ENCODE measurements at regions not wholly inside any gene's neighbourhood (a gene's known extent, or its start where the extent isn't known, plus 50 kb on each side); places are given as distances from the start of the nearest gene placed in this dataset.

DNA sequence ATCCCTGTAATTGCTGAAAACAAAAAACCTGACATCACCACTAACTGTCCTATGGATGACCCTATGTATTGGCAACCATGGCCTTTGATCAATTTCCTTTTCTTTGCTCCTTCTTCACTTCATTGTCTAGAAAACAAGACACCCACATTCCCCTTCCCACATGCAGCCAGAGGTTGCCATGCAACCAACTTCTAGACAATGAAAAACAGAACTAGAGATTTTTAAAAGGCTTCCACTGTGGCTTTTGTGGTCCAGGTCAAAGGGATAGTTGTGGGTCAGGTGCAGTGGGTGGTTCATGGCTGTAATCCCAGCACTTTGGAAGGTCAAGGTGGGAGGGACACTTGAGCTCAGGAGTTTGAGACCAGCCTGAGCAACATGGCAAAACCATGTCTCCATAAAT, 139.3 kb upstream of the DOK6 start:
- no peaks in the 10 kb centered on the region for H3K4me1 Mint-ChIP-seq
- no peak overlapping the region for H3K4me3 Mint-ChIP-seq
- ATAC-seq = no peak
- no peak for DNase-seq
- H3K36me3 Mint-ChIP-seq (ENCODE audit: low read depth) = no peaks in the 10 kb centered on the region
- CTCF ChIA-PET = no interaction called here
- H3K9me3 Mint-ChIP-seq (ENCODE audit: low read depth) = no peaks in the 10 kb centered on the region
- H3K27me3 Mint-ChIP-seq = no peaks in the 10 kb centered on the region
- H3K27ac Mint-ChIP-seq = no peak overlapping the region
- POLR2A ChIA-PET = no interaction called here
- intact Hi-C loops (cut with DNase I, micrococcal nuclease) = no loop called here

DNA sequence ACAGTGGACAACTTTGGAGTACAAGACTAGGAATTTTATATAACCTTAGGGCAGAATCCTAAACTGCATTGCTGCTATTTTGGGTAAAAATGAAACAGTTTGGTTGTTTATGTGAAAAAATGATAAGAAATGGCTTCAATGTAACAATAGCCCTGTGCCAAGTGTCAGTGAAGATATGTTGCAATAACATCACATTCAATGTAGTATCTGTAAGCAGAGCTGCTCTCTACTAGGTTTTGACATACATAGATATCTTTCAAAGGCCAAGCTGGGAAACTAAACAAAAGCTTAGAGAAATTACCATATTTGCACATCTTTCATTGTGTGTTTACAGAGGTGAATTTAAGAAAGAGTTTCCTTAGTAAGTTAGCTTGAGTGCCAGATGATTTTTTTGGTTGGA, 135.0 kb upstream of the DOK6 start:
- ChIA-PET CTCF (no interaction called here), POLR2A (no interaction called here)
- DNase-seq (no peak), ATAC-seq (no peak)
- Mint-ChIP-seq H3K4me1 (no peaks in the 10 kb centered on the region), H3K36me3 (ENCODE audit: low read depth) (no peaks in the 10 kb centered on the region), H3K27ac (no peak overlapping the region), H3K27me3 (no peaks in the 10 kb centered on the region), H3K4me3 (no peak overlapping the region), H3K9me3 (ENCODE audit: low read depth) (peaks cover 2% of the 10 kb centered on the region)
- intact Hi-C loops (cut with DNase I, micrococcal nuclease) = no loop called here

DNA sequence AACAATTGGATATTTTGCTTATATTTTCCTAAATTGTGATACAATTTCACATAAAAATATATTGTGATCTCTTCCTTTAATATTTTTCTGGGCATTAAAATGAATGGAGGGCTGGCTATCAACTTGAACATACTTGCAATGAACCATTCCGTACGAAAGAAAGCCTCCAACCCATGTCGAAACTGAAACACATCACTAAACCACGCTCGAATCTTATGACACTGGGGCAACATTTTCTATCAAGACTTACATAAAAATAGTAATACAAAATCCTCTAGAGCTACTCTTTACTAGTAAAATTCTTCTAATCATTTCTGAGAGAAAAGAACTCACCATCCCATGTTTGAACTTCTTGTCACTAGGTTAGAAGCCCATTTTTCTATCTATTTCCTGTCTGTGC, 132.8 kb upstream of the DOK6 start:
- no peak for DNase-seq
- CTCF ChIA-PET = no interaction called here
- POLR2A ChIA-PET = no interaction called here
- no peak overlapping the region for H3K4me3 Mint-ChIP-seq
- no peaks in the 10 kb centered on the region for H3K36me3 Mint-ChIP-seq (ENCODE audit: low read depth)
- no peaks in the 10 kb centered on the region for H3K27me3 Mint-ChIP-seq
- peaks cover 2% of the 10 kb centered on the region for H3K9me3 Mint-ChIP-seq (ENCODE audit: low read depth)
- intact Hi-C loops (cut with DNase I, micrococcal nuclease) = no loop called here
- no peaks in the 10 kb centered on the region for H3K4me1 Mint-ChIP-seq
- H3K27ac Mint-ChIP-seq = no peak overlapping the region
- no peak for ATAC-seq

DNA sequence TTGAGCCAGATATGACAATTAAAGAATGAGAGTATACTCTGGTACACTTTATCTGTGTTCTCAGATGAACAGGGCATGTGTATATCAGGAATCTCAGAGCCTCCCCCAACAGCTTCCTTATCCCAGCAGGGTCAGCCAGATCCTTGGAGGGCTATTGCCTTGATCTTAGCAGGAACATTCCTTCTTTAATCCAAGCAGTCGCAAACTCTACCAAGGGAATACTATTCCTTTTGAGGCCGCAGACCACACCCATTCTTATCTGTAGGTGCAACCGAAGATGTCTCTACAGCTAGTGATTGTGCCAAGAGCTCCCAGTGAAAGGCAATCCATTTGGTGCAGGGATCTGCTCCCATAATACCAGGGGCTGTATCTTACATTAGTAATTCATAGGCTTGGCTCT, 118.3 kb upstream of the DOK6 start:
- Mint-ChIP-seq H3K27me3 (peaks cover 2% of the 10 kb centered on the region), H3K4me3 (no peak overlapping the region), H3K4me1 (no peaks in the 10 kb centered on the region), H3K36me3 (ENCODE audit: low read depth) (no peaks in the 10 kb centered on the region), H3K9me3 (ENCODE audit: low read depth) (no peaks in the 10 kb centered on the region), H3K27ac (no peak overlapping the region)
- POLR2A ChIA-PET = no interaction called here
- ATAC-seq (no peak), DNase-seq (no peak)
- CTCF ChIA-PET = no interaction called here
- intact Hi-C loops (cut with DNase I, micrococcal nuclease) = no loop called here

DNA sequence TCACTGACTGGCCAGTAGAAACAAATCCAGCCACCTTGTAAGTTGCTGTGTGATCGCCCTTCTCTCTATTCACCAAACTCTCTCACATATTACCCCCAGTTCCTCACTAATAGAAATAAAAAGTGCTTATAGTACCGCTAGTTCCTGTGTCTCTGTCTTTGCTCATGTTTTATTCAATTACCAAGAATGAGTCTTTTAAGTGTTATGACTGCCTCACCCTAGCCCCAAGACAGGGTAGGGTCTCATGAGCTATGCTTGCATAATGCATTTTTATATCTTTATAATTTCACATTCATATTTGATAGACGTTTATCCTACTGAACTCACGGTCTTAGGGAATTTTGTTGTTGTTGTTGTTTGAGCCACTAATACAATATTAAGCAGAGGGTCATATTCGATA, 109.6 kb upstream of the DOK6 start:
- Mint-ChIP-seq H3K27me3 (peaks cover 2% of the 10 kb centered on the region), H3K36me3 (ENCODE audit: low read depth) (no peaks in the 10 kb centered on the region), H3K4me1 (no peaks in the 10 kb centered on the region), H3K9me3 (ENCODE audit: low read depth) (no peaks in the 10 kb centered on the region), H3K27ac (no peak overlapping the region), H3K4me3 (no peak overlapping the region)
- intact Hi-C loops (cut with DNase I, micrococcal nuclease) = no loop called here
- ChIA-PET POLR2A (no interaction called here), CTCF (no interaction called here)
- ATAC-seq (no peak), DNase-seq (no peak)

DNA sequence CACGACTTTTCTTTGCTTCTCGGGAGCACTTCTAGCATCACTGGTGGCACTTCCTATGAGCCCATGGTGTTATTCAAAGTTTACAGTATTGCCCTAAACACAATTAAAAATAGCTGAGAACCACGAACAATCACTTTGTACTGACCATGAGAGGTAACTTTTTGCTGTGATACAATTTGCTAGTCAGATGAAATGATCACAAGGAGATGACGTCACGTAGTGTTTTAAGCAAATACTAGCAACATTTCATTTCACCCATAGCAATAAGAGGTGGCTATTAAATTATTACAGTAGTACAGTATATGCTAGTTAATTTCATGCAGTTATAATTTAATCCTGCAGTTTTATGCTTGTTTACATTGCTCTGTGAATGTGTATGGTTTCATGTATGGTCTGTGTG, 108.9 kb upstream of the DOK6 start:
- CTCF ChIA-PET = no interaction called here
- H3K4me3 Mint-ChIP-seq = no peak overlapping the region
- ATAC-seq = no peak
- peaks cover 2% of the 10 kb centered on the region for H3K27me3 Mint-ChIP-seq
- H3K36me3 Mint-ChIP-seq (ENCODE audit: low read depth) = no peaks in the 10 kb centered on the region
- DNase-seq = no peak
- H3K9me3 Mint-ChIP-seq (ENCODE audit: low read depth) = no peaks in the 10 kb centered on the region
- intact Hi-C loops (cut with DNase I, micrococcal nuclease) = no loop called here
- no peaks in the 10 kb centered on the region for H3K4me1 Mint-ChIP-seq
- no peak overlapping the region for H3K27ac Mint-ChIP-seq
- POLR2A ChIA-PET = no interaction called here

DNA sequence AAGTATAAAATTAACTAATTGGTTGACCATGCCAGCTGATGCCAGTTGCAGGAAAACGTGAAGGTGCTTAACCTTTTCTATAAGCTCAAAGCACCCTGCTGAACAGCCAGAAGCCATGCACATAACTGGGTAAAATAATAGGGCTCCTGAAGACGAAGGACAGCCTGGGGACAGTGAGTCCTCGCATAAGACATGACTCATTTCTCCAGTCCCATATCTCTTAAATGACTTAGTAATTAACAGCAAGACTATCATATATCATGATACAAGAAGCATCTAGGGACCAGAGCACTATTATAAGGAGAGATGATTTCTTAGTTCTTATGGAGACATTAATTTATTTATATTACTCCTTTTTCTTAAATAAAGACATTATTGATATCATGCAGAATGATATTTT, 100.5 kb upstream of the DOK6 start:
- no peak overlapping the region for H3K4me3 Mint-ChIP-seq
- no peaks in the 10 kb centered on the region for H3K4me1 Mint-ChIP-seq
- POLR2A ChIA-PET = no interaction called here
- ATAC-seq (no peak), DNase-seq (no peak)
- intact Hi-C loops (cut with DNase I, micrococcal nuclease) = no loop called here
- no peaks in the 10 kb centered on the region for H3K36me3 Mint-ChIP-seq (ENCODE audit: low read depth)
- CTCF ChIA-PET = no interaction called here
- no peak overlapping the region for H3K27ac Mint-ChIP-seq
- peaks cover 2% of the 10 kb centered on the region for H3K9me3 Mint-ChIP-seq (ENCODE audit: low read depth)
- peaks cover 5% of the 10 kb centered on the region for H3K27me3 Mint-ChIP-seq

DNA sequence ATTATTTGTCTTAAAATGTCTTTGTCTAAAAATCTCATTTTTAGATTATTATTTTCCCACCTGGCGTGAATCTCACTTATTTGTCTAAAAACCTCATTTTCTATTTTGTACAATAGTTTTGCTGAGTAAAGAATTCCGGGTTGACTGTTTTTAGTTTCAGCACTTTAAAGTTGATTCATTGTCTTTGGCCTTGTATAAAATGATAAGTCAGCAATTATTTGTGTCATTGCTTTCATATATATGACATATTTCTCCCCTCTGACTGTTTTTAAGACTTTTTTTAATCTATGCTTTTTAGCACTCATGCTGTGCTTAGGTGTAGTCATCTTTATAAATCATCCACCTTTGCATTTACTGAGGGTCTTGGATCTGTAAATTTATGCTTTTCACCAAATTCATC, 92.1 kb upstream of the DOK6 start:
- Mint-ChIP-seq H3K4me3 (no peak overlapping the region), H3K4me1 (no peaks in the 10 kb centered on the region), H3K27me3 (no peaks in the 10 kb centered on the region), H3K36me3 (ENCODE audit: low read depth) (no peaks in the 10 kb centered on the region), H3K9me3 (ENCODE audit: low read depth) (peaks cover 2% of the 10 kb centered on the region), H3K27ac (no peak overlapping the region)
- ATAC-seq (no peak), DNase-seq (no peak)
- POLR2A ChIA-PET = no interaction called here
- intact Hi-C loops (cut with DNase I, micrococcal nuclease) = no loop called here
- CTCF ChIA-PET = no interaction called here

DNA sequence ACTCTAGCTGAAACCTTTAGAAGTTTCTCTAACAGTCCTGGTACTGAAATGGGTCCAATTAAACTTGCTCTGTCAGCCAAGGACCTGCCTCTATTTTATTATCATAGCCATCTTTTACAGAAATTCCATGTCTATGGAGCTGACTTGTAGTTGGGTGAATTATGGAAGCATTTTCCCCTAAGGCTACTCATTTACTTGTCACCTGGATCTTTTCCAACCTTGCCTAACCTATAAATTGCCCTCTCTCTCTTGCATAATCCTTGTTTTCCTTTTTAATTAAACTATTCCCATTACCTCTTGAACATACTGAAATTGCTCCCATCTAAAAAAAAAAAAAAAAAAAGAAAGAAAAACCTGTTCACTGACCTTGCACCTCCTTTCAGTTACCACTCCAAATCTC, 74.6 kb upstream of the DOK6 start:
- Mint-ChIP-seq H3K9me3 (ENCODE audit: low read depth) (peaks cover 3% of the 10 kb centered on the region), H3K27ac (no peak overlapping the region), H3K4me1 (no peaks in the 10 kb centered on the region), H3K4me3 (no peak overlapping the region), H3K36me3 (ENCODE audit: low read depth) (no peaks in the 10 kb centered on the region), H3K27me3 (peaks cover 7% of the 10 kb centered on the region)
- ATAC-seq (no peak), DNase-seq (no peak)
- POLR2A ChIA-PET = no interaction called here
- CTCF ChIA-PET = no interaction called here
- intact Hi-C loops (cut with DNase I, micrococcal nuclease) = no loop called here

- no peaks in the 10 kb centered on the region for H3K36me3 Mint-ChIP-seq (ENCODE audit: low read depth)
- no peaks in the 10 kb centered on the region for H3K4me1 Mint-ChIP-seq
- peaks cover 3% of the 10 kb centered on the region for H3K9me3 Mint-ChIP-seq (ENCODE audit: low read depth)
- ATAC-seq (no peak), DNase-seq (no peak)
- POLR2A ChIA-PET = no interaction called here
- H3K27ac Mint-ChIP-seq = no peak overlapping the region
- intact Hi-C loops (cut with DNase I, micrococcal nuclease) = no loop called here
- no peak overlapping the region for H3K4me3 Mint-ChIP-seq
- H3K27me3 Mint-ChIP-seq = peaks cover 5% of the 10 kb centered on the region
- CTCF ChIA-PET = no interaction called here
Measured at GRCh38 chr18:69328086-69328485, 72.6 kb upstream of the DOK6 start.

GRCh38 chr18:69330385-69331005, 70.2 kb upstream of the DOK6 start:
- Mint-ChIP-seq H3K4me3 (no peak overlapping the region), H3K27ac (no peak overlapping the region), H3K9me3 (ENCODE audit: low read depth) (peaks cover 3% of the 10 kb centered on the region), H3K4me1 (no peaks in the 10 kb centered on the region), H3K27me3 (peaks cover 5% of the 10 kb centered on the region), H3K36me3 (ENCODE audit: low read depth) (no peaks in the 10 kb centered on the region)
- ChIA-PET POLR2A (no interaction called here), CTCF (no interaction called here)
- no peak for ATAC-seq
- intact Hi-C loops (cut with DNase I, micrococcal nuclease) = no loop called here
- DNase-seq = no peak

DNA sequence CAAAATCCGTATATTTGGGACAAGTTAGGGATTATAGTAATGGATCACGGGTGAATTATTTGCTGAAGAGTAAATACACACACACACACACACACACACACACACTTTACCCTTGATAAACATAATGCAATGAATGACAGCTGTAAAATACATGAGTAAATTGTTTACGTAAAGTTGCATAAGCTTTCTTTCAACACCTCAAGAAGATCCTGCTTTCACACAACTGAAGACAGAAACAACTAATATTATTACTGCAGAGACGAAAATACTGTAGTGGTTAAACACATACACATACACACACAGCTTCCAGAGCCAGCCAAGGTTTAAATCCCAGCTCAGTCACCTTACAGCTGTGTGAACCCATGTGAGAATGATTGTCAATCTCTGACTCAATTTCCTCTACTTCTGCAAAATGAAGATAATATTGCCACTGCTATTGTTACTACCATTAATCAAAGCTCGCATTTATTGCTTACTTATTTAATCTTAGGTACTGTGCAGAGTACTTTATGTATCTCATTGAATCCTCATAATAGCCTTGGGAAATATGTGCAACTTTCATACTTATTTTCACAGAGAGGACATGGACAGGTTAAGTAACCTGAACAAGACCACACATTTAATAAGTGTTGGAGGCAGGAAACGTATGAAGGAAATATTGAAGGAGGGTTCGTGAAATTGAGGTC, 50.6 kb upstream of the DOK6 start:
- H3K4me3 Mint-ChIP-seq = no peak overlapping the region
- peaks cover 3% of the 10 kb centered on the region for H3K27me3 Mint-ChIP-seq
- no peaks in the 10 kb centered on the region for H3K9me3 Mint-ChIP-seq (ENCODE audit: low read depth)
- H3K27ac Mint-ChIP-seq = no peak overlapping the region
- DNase-seq = no peak
- H3K36me3 Mint-ChIP-seq (ENCODE audit: low read depth) = no peaks in the 10 kb centered on the region
- CTCF ChIA-PET = no interaction called here
- intact Hi-C loops (cut with DNase I, micrococcal nuclease) = no loop called here
- POLR2A ChIA-PET = no interaction called here
- no peak for ATAC-seq
- no peaks in the 10 kb centered on the region for H3K4me1 Mint-ChIP-seq

Measured in activated CD4-positive, alpha-beta T cell treated with anti-CD3 and anti-CD28 coated beads for 36 hours (primary cell).